K562 (cell line): ENCODE measurements at regions not wholly inside any gene's neighbourhood (a gene's known extent, or its start where the extent isn't known, plus 50 kb on each side); places are given as distances from the start of the nearest gene placed in this dataset.

Source experiments
- CBX2 ChIP-seq: fragments of 200-600 bp; sonication (generic); IDR thresholded peaks from one replicate; pipeline ENCODE4 v1.6.1; 2012; ENCODE audit warnings: mild to moderate bottlenecking, low read length, inconsistent platforms; ENCODE audit not compliant: insufficient read depth, poor library complexity, severe bottlenecking
- EP400 ChIP-seq: fragments of 450-650 bp; IDR thresholded peaks from 2 replicates; pipeline ENCODE4 v1.6.1; 2017; ENCODE audit warnings: antibody characterized with exemption, mild to moderate bottlenecking, moderate library complexity
- PHF8 ChIP-seq: fragments of 200-600 bp; sonication (generic); IDR thresholded peaks from 2 replicates; pipeline ENCODE4 v1.6.1; 2012; ENCODE audit warnings: mixed run types, mild to moderate bottlenecking, inconsistent platforms, low read length, moderate library complexity, borderline replicate concordance
- SP2 ChIP-seq: IDR thresholded peaks from 2 replicates; pipeline ENCODE4 v1.6.1; 2011; ENCODE audit warnings: mild to moderate bottlenecking, low read depth, low read length, moderate library complexity; ENCODE audit not compliant: poor library complexity, severe bottlenecking; ENCODE audit errors: extremely low read depth
- TF ChIP-seq, protein P1 (sequence below): sonication (generic); formaldehyde crosslinking; IDR thresholded peaks from 2 replicates; pipeline ENCODE4 v1.8.1; 2022; ENCODE audit warnings: missing genetic modification reagents
- TF ChIP-seq, protein P2 (sequence below), 3 experiments: IDR thresholded peaks in 2 of 3; conservative IDR thresholded peaks in 1 of 3; 2 replicates each; pipeline ENCODE4 v1.5.1; 2011 to 2012; ENCODE audit warnings: low read length in 3 of 3, mild to moderate bottlenecking in 3 of 3, control low read depth in 2 of 3, improper control_type of control experiment in 1 of 3, inconsistent platforms in 1 of 3, low read depth in 1 of 3, mixed read lengths in 1 of 3, moderate library complexity in 1 of 3; ENCODE audit not compliant: insufficient read depth in 2 of 3

- TF ChIP-seq, protein P1, sequence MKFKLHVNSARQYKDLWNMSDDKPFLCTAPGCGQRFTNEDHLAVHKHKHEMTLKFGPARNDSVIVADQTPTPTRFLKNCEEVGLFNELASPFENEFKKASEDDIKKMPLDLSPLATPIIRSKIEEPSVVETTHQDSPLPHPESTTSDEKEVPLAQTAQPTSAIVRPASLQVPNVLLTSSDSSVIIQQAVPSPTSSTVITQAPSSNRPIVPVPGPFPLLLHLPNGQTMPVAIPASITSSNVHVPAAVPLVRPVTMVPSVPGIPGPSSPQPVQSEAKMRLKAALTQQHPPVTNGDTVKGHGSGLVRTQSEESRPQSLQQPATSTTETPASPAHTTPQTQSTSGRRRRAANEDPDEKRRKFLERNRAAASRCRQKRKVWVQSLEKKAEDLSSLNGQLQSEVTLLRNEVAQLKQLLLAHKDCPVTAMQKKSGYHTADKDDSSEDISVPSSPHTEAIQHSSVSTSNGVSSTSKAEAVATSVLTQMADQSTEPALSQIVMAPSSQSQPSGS (CRISPR knock-in tag), result no peak
- TF ChIP-seq, protein P2, sequence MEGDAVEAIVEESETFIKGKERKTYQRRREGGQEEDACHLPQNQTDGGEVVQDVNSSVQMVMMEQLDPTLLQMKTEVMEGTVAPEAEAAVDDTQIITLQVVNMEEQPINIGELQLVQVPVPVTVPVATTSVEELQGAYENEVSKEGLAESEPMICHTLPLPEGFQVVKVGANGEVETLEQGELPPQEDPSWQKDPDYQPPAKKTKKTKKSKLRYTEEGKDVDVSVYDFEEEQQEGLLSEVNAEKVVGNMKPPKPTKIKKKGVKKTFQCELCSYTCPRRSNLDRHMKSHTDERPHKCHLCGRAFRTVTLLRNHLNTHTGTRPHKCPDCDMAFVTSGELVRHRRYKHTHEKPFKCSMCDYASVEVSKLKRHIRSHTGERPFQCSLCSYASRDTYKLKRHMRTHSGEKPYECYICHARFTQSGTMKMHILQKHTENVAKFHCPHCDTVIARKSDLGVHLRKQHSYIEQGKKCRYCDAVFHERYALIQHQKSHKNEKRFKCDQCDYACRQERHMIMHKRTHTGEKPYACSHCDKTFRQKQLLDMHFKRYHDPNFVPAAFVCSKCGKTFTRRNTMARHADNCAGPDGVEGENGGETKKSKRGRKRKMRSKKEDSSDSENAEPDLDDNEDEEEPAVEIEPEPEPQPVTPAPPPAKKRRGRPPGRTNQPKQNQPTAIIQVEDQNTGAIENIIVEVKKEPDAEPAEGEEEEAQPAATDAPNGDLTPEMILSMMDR (IDR thresholded peaks at IDR 0.05 in 2 of 3, conservative IDR thresholded peaks at IDR 0.05 in 1 of 3; ENCODE audit: insufficient read depth in 2 of 3, low read depth in 1 of 3, low read length in 3 of 3), result no peak
- TF ChIP-seq SP2 (no peak), CBX2 (no peak), EP400 (no peak), PHF8 (no peak)
Observed at GRCh38 chr1:55569417-55569816, 354.3 kb upstream of the USP24 start.
